ENCODE measurements at regions not wholly inside any gene's neighbourhood (a gene's known extent, or its start where the extent isn't known, plus 50 kb on each side); places are given as distances from the start of the nearest gene placed in this dataset.

- no peak for DNase-seq (ENCODE audit: low spot score)
Measured at GRCh38 chr10:130559547-130559880, 423.3 kb downstream of the GLRX3 start.

GRCh38 chr10:130560116-130560515, 423.9 kb downstream of the GLRX3 start:
- no peak for DNase-seq (ENCODE audit: low spot score)

GRCh38 chr10:130560573-130560972, 424.4 kb downstream of the GLRX3 start:
- no peak for DNase-seq (ENCODE audit: low spot score)

GRCh38 chr10:130561681-130562080, 425.5 kb downstream of the GLRX3 start:
- DNase-seq (ENCODE audit: low spot score), result no peak

GRCh38 chr10:130567011-130567410, 430.8 kb downstream of the GLRX3 start:
- no peak for DNase-seq (ENCODE audit: low spot score)

- no peak for DNase-seq (ENCODE audit: low spot score)
Measured at GRCh38 chr10:130567436-130567835, 431.2 kb downstream of the GLRX3 start.

- no peak for DNase-seq (ENCODE audit: low spot score)
Measured at GRCh38 chr10:130568246-130568645, 432.1 kb downstream of the GLRX3 start.

- DNase-seq (ENCODE audit: low spot score), result no peak
Measured at GRCh38 chr10:130570074-130570473, 433.9 kb downstream of the GLRX3 start.

- no peak for DNase-seq (ENCODE audit: low spot score)
Measured at GRCh38 chr10:130571674-130572073, 435.5 kb downstream of the GLRX3 start.

GRCh38 chr10:130573446-130573845, 437.3 kb downstream of the GLRX3 start:
- no peak for DNase-seq (ENCODE audit: low spot score)

GRCh38 chr10:130575756-130576285, 439.6 kb downstream of the GLRX3 start:
- DNase-seq (ENCODE audit: low spot score), result no peak

GRCh38 chr10:130576427-130576826, 440.2 kb downstream of the GLRX3 start:
- DNase-seq (ENCODE audit: low spot score), result no peak

- no peak for DNase-seq (ENCODE audit: low spot score)
Measured at GRCh38 chr10:130577039-130577438, 440.8 kb downstream of the GLRX3 start.

GRCh38 chr10:130578532-130579289, 442.5 kb downstream of the GLRX3 start:
- DNase-seq (ENCODE audit: low spot score), result no peak

GRCh38 chr10:130579913-130580312, 443.7 kb downstream of the GLRX3 start:
- DNase-seq (ENCODE audit: low spot score), result no peak

- DNase-seq (ENCODE audit: low spot score), result no peak
Measured at GRCh38 chr10:130580975-130581374, 444.8 kb downstream of the GLRX3 start.

GRCh38 chr10:130587718-130588117, 451.5 kb downstream of the GLRX3 start:
- DNase-seq (ENCODE audit: low spot score), result no peak

- DNase-seq (ENCODE audit: low spot score), result no peak
Measured at GRCh38 chr10:130606001-130606405, 469.8 kb downstream of the GLRX3 start.

- DNase-seq (ENCODE audit: low spot score), result no peak
Measured at GRCh38 chr10:130607366-130607765, 471.2 kb downstream of the GLRX3 start.

GRCh38 chr10:130611239-130611638, 475.0 kb downstream of the GLRX3 start:
- no peak for DNase-seq (ENCODE audit: low spot score)

GRCh38 chr10:130615457-130615856, 479.3 kb downstream of the GLRX3 start:
- DNase-seq (ENCODE audit: low spot score), result no peak

GRCh38 chr10:130617985-130618384, 481.8 kb downstream of the GLRX3 start:
- DNase-seq (ENCODE audit: low spot score), result no peak

GRCh38 chr10:130618647-130619046, 482.5 kb downstream of the GLRX3 start:
- no peak for DNase-seq (ENCODE audit: low spot score)

- DNase-seq (ENCODE audit: low spot score), result no peak
Measured at GRCh38 chr10:130621231-130621775, 485.1 kb downstream of the GLRX3 start.
